ENCODE measurements at regions not wholly inside any gene's neighbourhood (a gene's known extent, or its start where the extent isn't known, plus 50 kb on each side); places are given as distances from the start of the nearest gene placed in this dataset.

- intact Hi-C loops (cut with DNase I; ENCODE audit: low total_unique reads), result no loop called here
- TF ChIP-seq EP300 (IDR thresholded peaks at IDR 0.05) (no peak), POLR2A (IDR thresholded peaks at IDR 0.05) (no peak), POLR2AphosphoS5 (IDR thresholded peaks at IDR 0.05) (no peak), CTCF (IDR thresholded peaks at IDR 0.05) (no peak)
- H3K4me3 ChIP-seq, result no peak overlapping the region
- no peak overlapping the region for H3K27ac ChIP-seq
- peaks cover 0 to 87% (median 26%) of the 10 kb centered on the region in 3 donors for H3K27me3 ChIP-seq
- WGBS, 5 donors, result 26 to 35% (median 32%) methylated on average over 7 to 22 of the region's 22 CpGs
- H3K36me3 ChIP-seq, result no peaks in the 10 kb centered on the region
- DNase-seq, result peak in 1 of 2 donors; percentile 71
- peaks cover 0 to 32% (median 28%) of the 10 kb centered on the region in 4 donors for H3K9me3 ChIP-seq
- H3K4me1 ChIP-seq, result no peaks in the 10 kb centered on the region
Measured at GRCh38 chr22:49712195-49712791, 115.4 kb downstream of the BRD1 start.

GRCh38 chr22:49710746-49711145 is 116.9 kb downstream of the BRD1 start:
- H3K27me3 ChIP-seq, result peaks cover 0 to 87% (median 29%) of the 10 kb centered on the region in 3 donors
- no peak overlapping the region for H3K27ac ChIP-seq
- H3K4me3 ChIP-seq, result no peak overlapping the region
- no peak for DNase-seq
- H3K36me3 ChIP-seq, result no peaks in the 10 kb centered on the region
- H3K4me1 ChIP-seq, result no peaks in the 10 kb centered on the region
- intact Hi-C loops (cut with DNase I; ENCODE audit: low total_unique reads), result no loop called here
- TF ChIP-seq EP300 (IDR thresholded peaks at IDR 0.05) (no peak), CTCF (IDR thresholded peaks at IDR 0.05) (no peak), POLR2A (IDR thresholded peaks at IDR 0.05) (no peak), POLR2AphosphoS5 (IDR thresholded peaks at IDR 0.05) (no peak)
- peaks cover 0 to 32% (median 28%) of the 10 kb centered on the region in 4 donors for H3K9me3 ChIP-seq
- WGBS, 5 donors, result 80 to 89% (median 85%) methylated on average over 9 of the region's 9 CpGs

DNA sequence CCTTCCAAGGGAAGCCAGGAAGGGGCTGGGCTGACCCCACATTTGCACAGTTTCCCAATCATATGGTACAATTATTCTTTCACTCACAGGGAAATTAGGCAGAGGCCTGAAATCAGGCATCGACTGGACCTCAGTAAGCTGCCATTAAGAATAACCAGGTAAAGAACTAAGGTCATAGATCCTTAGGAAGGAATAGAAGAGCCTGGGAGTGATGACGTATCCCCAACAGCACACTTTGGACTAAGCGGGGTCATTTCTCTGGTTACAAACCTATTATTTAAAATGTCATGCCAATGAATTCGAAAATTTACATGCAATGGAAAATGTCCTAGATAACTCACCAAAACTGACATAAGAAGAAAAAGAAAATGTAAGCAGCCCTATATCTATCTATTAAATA is 118.2 kb downstream of the BRD1 start:
- Histone ChIP-seq H3K27ac (no peak overlapping the region), H3K27me3 (peaks cover 0 to 94% (median 42%) of the 10 kb centered on the region in 3 donors), H3K36me3 (no peaks in the 10 kb centered on the region), H3K4me1 (no peaks in the 10 kb centered on the region), H3K4me3 (no peak overlapping the region), H3K9me3 (peaks cover 0 to 32% (median 28%) of the 10 kb centered on the region in 4 donors)
- no peak for TF ChIP-seq POLR2A (IDR thresholded peaks at IDR 0.05)
- no peak for TF ChIP-seq CTCF (IDR thresholded peaks at IDR 0.05)
- TF ChIP-seq POLR2AphosphoS5 (IDR thresholded peaks at IDR 0.05), result no peak
- TF ChIP-seq EP300 (IDR thresholded peaks at IDR 0.05), result no peak
- WGBS, 5 donors, result 64 to 73% (median 68%) methylated on average over 4 of the region's 4 CpGs
- intact Hi-C loops (cut with DNase I; ENCODE audit: low total_unique reads), result no loop called here
- DNase-seq, result no peak

- WGBS, 5 donors, result 76 to 88% (median 85%) methylated on average over 13 of the region's 13 CpGs
- Histone ChIP-seq H3K36me3 (no peaks in the 10 kb centered on the region), H3K27me3 (peaks cover 0 to 86% (median 49%) of the 10 kb centered on the region in 3 donors), H3K9me3 (peaks cover 0 to 47% (median 43%) of the 10 kb centered on the region in 4 donors), H3K4me1 (no peaks in the 10 kb centered on the region), H3K4me3 (no peak overlapping the region), H3K27ac (no peak overlapping the region)
- TF ChIP-seq POLR2A (IDR thresholded peaks at IDR 0.05) (no peak), CTCF (IDR thresholded peaks at IDR 0.05) (no peak), POLR2AphosphoS5 (IDR thresholded peaks at IDR 0.05) (no peak), EP300 (IDR thresholded peaks at IDR 0.05) (no peak)
- no peak for DNase-seq
- intact Hi-C loops (cut with DNase I; ENCODE audit: low total_unique reads), result no loop called here
Measured at GRCh38 chr22:49705972-49706352, 121.7 kb downstream of the BRD1 start.
